ENCODE measurements at regions not wholly inside any gene's neighbourhood (a gene's known extent, or its start where the extent isn't known, plus 50 kb on each side); places are given as distances from the start of the nearest gene placed in this dataset.
"Not testable (repeated sequence)": the region's sequence is repeated elsewhere in the genome, so short reads cannot be mapped to it uniquely, and the experiment has no call there.

DNA sequence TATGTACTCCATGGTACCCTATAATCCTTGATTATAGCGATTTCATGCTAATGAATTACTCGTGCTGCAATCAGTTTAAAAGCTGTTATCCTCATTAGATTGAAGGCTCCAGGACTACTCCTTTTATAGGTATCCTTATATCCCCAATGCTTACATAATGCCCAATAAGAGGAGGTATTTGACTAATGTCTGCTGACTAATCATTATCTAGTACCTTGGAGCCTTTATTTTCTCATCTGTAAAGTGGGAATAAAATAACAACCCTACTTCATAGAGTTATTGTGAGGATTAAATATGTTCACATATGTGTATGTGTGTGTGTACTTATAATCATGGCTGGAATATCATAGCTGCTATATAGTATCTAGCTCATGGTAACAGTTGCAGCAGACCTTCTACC, 1031.5 kb downstream of the CDH11 start:
- DNase-seq, result no peak

DNA sequence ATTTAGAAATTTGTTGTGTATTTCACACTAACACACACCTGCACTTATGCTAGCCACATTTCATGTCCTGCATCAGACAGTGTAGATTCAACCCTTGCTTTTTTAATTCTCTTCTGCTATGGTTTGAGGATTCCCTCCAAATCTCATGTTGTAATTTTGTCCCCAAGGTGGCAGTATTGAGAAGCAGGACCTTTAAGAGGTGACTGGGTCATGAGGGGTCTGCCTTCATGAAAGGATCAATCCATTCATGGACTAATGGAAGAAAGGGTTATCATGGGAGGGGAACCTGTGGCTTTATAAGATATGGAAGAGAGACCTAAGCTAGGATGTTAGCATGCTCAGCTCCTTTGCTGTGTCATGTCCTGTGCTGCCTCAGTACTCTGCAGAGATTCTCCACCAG, 1032.2 kb downstream of the CDH11 start:
- no peak for DNase-seq

DNA sequence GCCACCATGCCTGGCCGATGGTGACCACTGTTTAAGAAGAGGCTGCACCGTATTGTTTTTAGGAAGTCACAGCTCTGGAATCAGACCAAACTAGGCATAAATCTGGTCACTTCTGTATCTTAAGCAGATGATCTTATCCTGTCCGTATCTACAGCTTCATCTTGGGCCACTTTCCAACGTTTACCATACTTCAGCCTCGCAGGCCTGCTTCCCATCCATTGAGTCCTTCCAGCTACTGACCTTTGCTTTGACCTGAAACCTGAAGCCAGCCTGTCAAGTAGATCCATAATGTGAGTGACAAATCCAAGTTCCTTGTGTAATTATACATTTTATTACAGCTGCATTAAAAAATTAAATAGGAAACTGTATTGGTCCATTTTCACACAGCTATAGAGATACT, 1033.0 kb downstream of the CDH11 start:
- no peak for DNase-seq

DNA sequence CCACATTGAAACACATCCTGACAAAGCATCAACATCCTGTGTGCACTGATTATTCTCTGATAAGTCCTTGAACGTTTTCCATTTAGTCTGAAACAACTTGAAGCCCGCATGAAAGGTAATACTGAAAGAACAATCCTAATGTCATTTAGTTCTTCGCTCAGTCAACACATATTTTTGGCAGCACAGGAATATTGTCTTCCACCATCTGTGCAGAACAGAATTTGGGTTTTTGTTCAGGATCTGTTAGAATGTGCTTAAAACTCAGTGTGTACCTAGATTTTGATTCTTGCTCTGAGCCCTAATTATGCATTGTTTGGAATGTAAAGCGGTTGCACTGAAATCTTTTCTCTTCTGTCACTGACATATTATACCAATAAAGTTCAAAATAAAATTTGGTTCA, 1036.6 kb downstream of the CDH11 start:
- DNase-seq, result no peak

DNA sequence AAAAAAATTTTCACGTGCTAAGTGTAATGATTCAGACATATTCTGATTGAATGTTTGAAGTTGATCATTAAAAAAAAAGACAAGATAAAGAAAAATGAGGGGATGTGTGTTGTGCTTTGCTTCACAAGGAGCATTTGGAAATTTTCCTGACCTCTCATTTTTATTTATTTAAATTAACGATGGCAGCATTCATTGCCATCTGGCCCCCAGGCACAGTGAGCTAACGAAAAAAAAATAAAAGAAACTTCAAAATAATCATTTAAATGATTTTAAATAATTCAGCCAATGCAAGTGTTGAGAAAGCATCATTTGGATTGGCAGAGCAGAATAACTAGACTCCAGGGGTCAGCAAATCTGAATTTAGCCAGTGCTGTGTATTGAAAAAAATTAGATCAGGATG, 1037.2 kb downstream of the CDH11 start:
- DNase-seq, result no peak

DNA sequence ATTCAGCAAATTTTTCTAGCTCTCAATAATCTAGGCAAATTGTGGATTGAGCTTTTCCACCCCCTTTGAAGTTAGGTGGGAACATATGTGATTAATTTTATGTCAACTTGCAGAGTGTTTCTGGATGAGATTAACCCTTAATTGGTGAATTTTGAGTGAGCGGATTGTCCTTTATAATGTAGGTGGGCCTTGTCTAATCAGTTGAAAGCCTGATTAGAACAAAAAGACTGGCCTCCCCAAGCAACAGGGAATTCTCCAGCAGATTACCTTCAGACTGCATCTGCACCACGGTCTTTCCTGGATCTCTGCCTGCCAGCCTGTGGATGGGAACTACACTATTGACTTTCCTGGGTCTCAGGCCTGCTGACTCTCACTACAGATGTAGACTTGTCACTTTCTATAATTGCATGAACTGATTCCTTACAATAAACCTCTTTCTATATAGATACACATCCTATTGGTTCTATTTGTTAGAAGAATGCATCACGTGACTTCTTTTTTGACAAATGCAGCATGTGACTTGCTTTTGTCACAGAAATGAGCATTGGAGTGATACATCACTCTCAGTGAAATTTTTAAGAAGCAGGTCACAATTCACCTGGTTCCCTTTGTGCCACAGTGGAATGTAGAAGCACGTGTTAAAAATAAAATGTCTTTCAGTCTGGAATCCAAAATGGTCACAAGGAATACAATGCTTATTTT, 1038.3 kb downstream of the CDH11 start:
- no peak for DNase-seq

DNA sequence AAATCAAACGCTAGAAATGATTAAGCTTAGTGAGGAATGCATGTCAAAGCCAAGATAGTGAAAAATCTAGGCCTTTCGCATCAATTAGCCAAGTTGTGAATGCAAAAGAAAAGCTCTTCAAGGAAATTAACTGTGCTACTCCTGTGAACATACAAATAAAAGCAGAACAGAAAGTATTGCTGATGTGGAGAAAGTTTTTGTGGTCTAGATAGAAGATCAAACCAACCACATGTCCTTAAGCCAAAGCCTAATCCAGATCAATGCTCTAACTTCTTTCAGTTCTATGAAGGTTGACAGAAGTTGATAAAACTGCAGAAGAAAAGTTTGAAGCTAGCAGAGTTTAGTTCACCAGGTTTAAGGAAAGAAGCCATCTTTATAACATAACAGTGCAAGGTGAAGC, 1044.6 kb downstream of the CDH11 start:
- no peak for DNase-seq

DNA sequence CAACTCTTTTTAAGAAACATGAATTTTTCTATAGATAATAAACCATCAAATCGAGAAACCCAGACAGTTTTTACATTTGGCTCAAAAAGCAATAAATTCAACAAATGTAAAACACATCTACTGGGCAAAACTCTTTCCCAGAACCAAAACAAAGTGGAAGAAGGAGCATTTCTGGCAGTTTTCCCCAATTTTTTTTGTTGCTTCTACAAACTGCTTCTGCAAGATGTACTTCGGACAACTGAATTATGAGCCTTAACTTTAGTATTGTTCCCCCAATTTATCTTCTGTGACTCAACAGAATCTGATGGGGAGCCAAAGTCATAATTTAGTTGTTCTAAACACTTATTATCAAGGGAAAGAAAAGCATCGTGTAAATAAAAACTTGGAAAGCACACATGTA, 1047.2 kb downstream of the CDH11 start:
- DNase-seq, result no peak

DNA sequence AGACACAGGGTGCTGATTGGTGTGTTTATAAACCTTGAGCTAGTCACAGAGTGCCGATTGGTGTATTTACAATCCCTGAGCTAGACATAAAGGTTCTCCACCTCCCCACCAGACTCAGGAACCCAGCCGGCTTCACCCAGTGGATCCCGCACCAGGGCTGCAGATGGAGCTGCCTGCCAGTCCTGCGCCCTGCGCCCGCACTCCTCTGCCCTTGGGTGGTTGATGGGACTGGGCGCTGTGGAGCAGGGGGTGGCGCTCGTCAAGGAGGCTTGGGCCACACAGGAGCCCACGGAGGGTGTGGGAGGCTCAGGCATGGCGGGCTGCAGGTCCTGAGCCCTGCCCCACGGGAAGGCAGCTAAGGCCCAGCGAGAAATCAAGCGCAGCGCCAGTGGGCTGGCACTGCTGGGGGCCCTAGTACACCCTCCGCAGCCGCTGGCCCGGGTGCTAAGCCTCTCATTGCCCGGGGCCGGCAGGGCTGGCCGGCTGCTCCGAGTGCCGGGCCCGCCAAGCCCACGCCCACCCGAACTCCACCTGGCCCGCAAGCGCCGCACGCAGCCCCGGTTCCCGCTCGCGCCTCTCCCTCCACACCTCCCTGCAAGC, 1049.6 kb downstream of the CDH11 start:
- DNase-seq, result not testable (repeated sequence)

DNA sequence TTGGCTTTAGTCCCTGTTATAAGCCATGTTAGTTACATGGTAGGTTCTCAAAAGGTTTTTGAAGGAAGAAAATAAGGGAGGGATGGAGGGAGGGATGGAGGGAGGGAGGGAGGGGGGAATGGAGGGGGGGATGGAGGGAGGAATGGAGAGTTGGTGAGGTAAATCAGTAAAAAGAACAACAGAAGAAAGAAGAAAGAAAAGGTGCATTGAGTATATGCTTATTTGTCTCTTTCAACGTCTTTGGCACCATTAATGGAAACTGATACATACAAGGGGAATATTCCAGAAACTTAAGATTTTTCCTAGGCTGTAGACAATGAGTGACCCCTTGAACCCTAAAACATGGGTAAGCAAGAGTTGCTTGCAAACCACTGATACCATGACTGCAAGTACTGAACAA, 1056.3 kb downstream of the CDH11 start:
- no peak for DNase-seq

DNA sequence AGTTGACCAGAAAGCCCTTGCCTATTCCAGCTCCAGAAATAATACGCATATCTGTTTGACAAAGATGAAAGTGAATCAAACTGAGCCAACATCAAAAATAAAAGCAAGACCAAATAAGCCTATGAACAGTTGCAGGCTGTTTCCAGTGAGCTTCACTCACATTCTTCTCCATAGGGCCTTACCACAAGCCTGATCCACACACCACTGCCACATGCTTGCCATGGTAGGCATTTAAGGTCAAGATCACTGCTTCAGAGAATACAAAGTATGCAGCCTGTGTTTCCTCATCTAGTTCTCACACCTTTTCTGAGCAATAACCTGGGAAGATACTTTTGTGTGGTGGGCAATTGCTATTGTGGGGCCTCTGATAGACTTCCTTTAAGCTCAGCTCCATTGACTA, 1060.2 kb downstream of the CDH11 start:
- no peak for DNase-seq

DNA sequence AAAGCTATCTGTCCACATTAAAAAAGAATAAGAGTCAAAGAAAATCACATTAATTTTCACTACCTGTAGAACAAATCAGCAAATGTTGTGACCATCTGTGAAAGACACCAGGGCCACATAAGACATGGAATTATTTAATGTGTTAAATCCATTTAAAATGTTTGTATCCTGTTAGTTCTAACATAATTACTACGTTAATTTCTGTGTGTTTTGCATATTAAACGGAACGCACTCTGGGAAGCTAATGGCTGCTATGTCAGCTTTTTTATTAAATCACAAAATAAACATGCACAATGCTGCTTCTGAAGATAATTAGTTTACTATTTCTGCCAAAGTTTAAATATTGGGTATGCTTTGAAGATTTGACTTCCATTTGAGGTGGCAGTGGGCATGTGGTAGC, 1061.2 kb downstream of the CDH11 start:
- no peak for DNase-seq

DNA sequence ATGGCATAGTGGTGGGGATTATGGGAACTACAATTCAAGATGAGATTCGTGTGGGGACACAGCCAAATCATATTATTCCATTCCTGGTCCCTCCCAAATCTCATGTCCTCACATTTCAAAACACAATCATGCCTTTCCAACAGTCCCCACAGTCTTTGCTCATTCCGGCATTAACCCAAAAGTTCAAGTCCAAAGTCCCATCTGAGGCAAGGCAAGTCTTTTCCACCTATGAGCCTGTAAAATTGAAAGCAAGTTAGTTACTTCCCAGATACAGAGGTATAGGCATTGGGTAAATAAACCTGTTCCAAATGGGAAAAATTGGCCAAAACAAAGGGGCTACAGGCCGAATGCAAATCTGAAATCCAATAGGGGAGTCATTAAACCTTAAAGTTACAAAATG, 1063.2 kb downstream of the CDH11 start:
- no peak for DNase-seq

DNA sequence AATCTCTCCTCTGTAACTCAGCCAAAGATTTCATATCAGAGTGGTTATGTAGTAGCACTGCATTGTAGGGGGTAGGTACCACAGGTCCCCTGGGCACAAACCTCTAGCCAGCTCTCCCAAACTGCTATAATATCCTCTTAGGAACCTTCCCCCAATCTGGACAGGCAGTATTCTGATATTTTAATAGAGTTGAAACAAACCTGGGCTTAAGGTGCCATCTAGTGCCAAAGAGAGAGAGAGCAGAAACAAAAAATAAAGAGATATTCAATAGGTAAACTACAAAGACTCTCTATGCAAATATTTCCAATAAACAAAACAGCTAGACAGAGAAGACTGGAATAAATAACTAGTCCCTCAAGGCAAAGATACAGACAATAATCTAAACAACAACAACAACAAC, 1070.0 kb downstream of the CDH11 start:
- DNase-seq, result no peak

DNA sequence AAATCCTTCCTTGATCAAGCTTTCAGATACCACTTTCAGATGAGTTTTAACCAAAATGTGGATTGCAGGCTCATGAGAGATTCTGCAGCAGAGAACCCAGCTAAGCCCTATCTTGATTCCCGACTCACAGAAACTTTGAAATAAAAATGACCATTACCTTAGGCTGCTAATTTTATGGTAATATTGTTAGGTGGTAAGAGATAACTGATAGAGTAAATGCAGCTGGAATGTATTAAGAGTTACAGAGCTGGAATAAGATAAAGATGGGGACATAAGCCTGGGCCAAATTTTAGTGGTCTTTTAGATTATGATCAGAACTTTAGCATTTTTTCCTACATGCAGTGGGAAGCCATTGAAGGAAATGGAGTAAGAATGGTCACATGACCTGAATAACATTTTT, 1074.0 kb downstream of the CDH11 start:
- DNase-seq, result no peak

DNA sequence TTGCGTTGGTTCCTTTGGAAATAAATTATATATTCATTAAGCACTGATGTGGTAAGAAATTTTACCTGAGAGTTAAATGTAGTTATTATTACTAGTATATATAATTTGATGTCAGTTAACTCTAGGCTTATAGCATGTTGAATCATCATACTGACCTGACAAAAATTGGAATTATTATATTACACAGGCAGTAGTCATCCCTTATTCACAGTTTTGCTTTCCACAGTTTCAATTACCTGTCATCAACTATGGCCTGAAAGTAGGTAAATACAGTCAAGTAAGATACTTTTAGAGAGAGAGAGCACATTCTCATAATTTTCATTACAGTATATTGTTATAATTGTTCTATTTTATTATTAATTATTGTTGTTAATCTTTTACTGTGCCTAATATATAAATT, 1074.7 kb downstream of the CDH11 start:
- DNase-seq, result no peak

DNA sequence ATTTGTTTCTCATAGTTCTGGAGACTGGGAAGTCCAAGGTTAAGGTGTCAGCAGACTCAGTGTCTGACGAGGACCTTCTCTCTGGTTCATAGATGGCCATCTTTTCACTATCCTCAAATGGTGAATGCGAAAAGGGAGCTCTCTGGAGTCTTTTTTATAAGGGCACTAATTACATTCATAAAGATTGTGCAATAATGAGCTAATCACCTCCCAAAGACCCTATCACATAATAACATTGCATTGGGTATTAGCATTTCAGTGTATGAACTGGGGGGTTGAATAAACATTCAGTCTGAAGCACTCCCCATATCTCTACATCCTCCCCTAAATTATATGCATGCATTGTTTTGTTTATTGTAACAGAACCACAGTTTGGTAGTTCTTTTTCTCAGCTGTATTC, 1086.5 kb downstream of the CDH11 start:
- DNase-seq, result no peak

DNA sequence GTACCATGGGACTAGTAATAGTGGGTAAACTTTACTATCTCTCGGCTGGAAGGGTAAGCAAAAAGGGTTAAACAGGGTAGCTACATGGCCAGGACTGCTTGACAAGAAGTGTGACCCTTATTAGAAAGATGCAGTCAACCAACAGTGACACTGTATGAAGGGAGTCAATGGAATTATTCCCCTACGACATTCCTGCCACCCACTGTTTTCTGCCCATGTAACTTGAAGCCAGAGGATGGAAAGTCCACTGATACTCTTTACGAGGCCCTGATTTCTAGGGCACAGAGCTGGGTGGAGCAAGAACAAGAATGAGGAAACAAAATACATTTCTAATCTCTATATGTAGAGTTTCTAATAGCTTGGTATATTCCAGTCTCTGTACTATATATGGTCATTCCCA, 1102.5 kb downstream of the CDH11 start:
- no peak for DNase-seq

DNA sequence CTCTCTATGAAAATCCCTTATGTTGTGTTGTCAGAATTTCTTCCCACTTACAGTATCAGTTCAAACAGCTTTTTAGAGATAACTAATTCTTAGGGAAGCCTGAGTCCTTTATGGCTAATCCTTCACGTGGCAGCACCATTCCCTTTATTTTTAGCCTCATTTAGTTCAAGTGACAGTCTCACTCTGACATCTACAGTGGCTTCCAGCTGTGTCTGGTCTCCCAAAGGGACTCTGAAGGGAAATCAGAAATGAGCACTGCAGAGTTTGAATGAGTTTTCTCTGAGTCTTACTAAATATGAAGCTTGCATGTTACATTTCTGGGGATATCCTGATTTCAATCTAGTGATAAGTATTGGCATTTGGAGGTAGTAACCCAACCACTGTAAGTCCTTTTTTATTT, 1104.1 kb downstream of the CDH11 start:
- no peak for DNase-seq

DNA sequence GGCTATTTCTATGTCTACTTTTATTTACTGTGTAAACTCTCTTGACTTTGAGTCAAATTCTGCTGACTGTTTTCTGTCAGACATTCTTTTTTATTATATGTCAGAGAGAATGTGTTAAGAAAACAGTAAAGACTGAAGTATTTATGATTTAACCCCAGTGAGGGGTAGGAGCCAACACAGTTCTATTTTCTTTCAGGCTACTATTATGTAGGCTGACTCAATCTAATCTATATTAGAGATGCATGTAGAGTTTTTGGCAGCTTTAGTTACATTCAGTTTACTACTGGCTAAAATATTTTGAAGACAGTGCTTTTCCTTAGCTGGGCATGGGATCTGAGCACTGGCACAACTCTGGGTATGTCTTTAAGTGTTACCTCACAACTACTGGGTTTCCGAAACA, 1108.0 kb downstream of the CDH11 start:
- DNase-seq, result no peak

DNA sequence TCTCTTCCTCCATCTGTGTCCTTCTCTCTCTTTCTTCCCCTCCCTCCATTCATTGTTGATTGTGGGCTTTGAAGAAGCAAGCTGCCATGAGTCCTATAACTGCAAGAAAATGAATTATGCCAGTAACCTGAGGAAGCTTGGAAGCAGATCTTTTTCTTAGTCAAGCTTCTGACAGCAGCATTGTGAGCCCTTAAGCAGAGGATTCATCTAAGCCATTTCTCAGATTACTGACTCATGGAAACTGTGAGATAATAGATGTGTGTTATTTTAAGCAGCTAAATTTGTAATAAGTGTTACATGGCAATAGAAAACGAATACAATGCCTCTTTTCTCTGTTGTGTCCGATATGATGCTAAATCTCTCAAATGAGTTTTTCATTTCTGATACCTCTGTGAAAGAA, 1109.7 kb downstream of the CDH11 start:
- DNase-seq, result no peak

DNA sequence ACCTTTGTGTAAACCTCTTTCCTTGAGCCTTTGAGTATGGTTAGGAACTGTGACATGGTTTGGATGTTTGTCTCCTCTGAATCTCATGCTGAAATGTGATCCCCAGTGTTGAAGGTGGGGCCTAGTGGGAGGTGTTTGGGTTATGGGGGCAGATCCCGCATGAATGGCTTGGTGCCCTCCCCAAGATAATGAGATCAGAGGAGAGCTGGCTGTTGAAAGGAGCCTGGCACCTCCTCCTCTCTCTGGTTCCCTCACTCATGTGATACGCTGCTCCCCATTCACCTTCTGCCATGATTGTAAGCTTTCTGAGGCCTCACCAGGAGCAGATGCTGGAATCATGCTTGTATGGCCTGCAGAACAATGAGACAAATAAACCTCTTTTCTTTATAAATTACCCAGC, 1110.2 kb downstream of the CDH11 start:
- no peak for DNase-seq

DNA sequence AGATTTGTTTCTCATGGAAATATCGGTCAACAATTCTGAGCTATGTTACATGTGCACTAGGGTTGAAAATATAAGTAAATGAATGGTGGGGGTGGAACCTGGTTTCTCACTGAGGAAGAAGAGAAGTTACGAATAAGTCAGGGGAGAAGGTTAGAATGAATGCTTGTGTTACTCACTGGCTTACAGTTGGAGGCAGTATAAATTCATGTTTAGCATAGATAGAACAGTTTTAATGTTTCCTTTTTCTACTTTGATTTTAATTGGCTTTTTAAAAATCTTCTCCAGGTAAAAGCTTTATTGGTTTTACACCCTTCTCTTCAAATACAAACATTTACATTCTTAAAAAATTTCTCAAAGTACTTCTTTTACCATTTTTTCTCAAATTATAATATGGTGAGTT, 1113.7 kb downstream of the CDH11 start:
- no peak for DNase-seq

DNA sequence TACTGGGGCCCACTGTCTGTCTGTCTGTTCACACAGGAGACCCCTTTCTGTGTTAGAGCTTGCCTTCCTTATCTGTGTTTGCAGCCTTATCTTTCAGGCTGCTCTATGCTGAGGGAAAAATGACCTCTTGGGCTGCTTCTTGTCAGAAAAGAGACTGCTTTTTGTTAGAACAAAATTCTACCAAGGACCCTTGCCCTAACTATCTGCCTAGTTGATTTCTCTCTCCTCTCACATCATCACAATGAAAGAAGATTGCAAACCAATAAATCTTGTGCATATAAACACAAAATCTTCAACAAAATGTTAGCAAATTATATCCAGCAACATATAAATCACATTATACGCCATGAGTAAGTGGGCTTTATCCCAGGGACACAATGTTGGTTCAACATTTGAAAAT, 1117.7 kb downstream of the CDH11 start:
- no peak for DNase-seq

DNA sequence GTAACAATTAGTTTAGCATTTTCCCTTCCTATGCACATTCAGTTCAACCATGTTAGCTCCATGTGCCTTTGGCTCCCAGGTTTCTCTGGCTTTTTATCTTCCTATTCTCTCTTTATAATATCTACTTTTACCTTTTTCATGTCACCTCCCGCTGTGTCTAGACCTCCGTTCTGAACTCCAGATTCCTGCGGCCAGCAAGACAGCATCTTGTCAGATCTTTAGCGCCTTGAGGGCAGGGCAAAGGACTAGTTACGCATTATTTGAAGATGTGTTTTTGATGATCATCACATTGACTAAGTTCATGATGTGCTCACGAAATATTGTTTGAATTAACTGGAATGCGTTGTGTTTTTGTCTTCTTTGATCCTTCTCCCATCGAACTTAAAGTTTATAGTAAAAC, 1126.8 kb downstream of the CDH11 start:
- DNase-seq, result no peak

Measured in stimulated activated CD4-positive, alpha-beta T cell treated with anti-CD3 and anti-CD28 coated beads, Interleukin-4, amount 100 ng/mL, for 4 hours (primary cell).